ENCODE measurements at regions not wholly inside any gene's neighbourhood (a gene's known extent, or its start where the extent isn't known, plus 50 kb on each side); places are given as distances from the start of the nearest gene placed in this dataset.
"Not testable (repeated sequence)": the region's sequence is repeated elsewhere in the genome, so short reads cannot be mapped to it uniquely, and the experiment has no call there.

GRCh38 chr10:91082447-91082846 lies 138.0 kb upstream of the PCGF5 start:
- CTCF ChIA-PET = interaction anchor here (0.7 kb wide), 1 partner anchor 48 kb away, joined by 3 read pairs; no protein-coding TSS in a partner anchor
- H3K27me3 Mint-ChIP-seq = peaks cover 25% of the 10 kb centered on the region
- no peaks in the 10 kb centered on the region for H3K36me3 Mint-ChIP-seq (ENCODE audit: low read depth)
- no peaks in the 10 kb centered on the region for H3K4me1 Mint-ChIP-seq
- H3K9me3 Mint-ChIP-seq = no peaks in the 10 kb centered on the region
- POLR2A ChIA-PET = no interaction called here
- no peak for DNase-seq
- no peak overlapping the region for H3K27ac Mint-ChIP-seq
- no peak overlapping the region for H3K4me3 Mint-ChIP-seq

- no peak overlapping the region for H3K27ac Mint-ChIP-seq
- no peak for DNase-seq
- H3K36me3 Mint-ChIP-seq (ENCODE audit: low read depth) = no peaks in the 10 kb centered on the region
- H3K9me3 Mint-ChIP-seq = peaks cover 3% of the 10 kb centered on the region
- peaks cover 1% of the 10 kb centered on the region for H3K4me1 Mint-ChIP-seq
- POLR2A ChIA-PET = no interaction called here
- no peak overlapping the region for H3K4me3 Mint-ChIP-seq
- peaks cover 1% of the 10 kb centered on the region for H3K27me3 Mint-ChIP-seq
- CTCF ChIA-PET = interaction anchor here (0.8 to 1.3 kb wide), 2 partner anchors 83 to 162 kb away, joined by 3 to 10 read pairs; no protein-coding TSS in a partner anchor
These were observed 131.9 kb upstream of the PCGF5 start for GRCh38 chr10:91088300-91089140.

- Mint-ChIP-seq H3K4me3 (no peak overlapping the region), H3K36me3 (ENCODE audit: low read depth) (no peaks in the 10 kb centered on the region), H3K27ac (no peak overlapping the region), H3K4me1 (peaks cover 1% of the 10 kb centered on the region), H3K27me3 (peaks cover 1% of the 10 kb centered on the region), H3K9me3 (peaks cover 8% of the 10 kb centered on the region)
- POLR2A ChIA-PET = no interaction called here
- no peak for DNase-seq
- CTCF ChIA-PET = interaction anchor here (0.6 to 1.9 kb wide), 6 partner anchors 26 to 1362 kb away, joined by 3 to 5 read pairs (median 3); no protein-coding TSS in a partner anchor
These were observed 129.5 kb upstream of the PCGF5 start for GRCh38 chr10:91090761-91091529.

- H3K4me1 Mint-ChIP-seq = peaks cover 1% of the 10 kb centered on the region
- no peak overlapping the region for H3K4me3 Mint-ChIP-seq
- ChIA-PET POLR2A (no interaction called here), CTCF (interaction anchor here (1.9 kb wide), 1 partner anchor 25 kb away, joined by 5 read pairs; no protein-coding TSS in a partner anchor)
- H3K36me3 Mint-ChIP-seq (ENCODE audit: low read depth) = peaks cover 2% of the 10 kb centered on the region
- H3K27ac Mint-ChIP-seq = no peak overlapping the region
- peaks cover 1% of the 10 kb centered on the region for H3K27me3 Mint-ChIP-seq
- DNase-seq = no peak
- peaks cover 10% of the 10 kb centered on the region for H3K9me3 Mint-ChIP-seq
These were observed 128.7 kb upstream of the PCGF5 start for GRCh38 chr10:91091780-91092179.

GRCh38 chr10:91096274-91096673 lies 124.2 kb upstream of the PCGF5 start:
- DNase-seq = no peak
- CTCF ChIA-PET = interaction anchor here (0.6 kb wide), 1 partner anchor 248 kb away, joined by 3 read pairs; no protein-coding TSS in a partner anchor
- peaks cover 24% of the 10 kb centered on the region for H3K9me3 Mint-ChIP-seq
- H3K4me1 Mint-ChIP-seq = peaks cover 4% of the 10 kb centered on the region
- H3K27me3 Mint-ChIP-seq = peaks cover 1% of the 10 kb centered on the region
- no peak overlapping the region for H3K27ac Mint-ChIP-seq
- peaks cover 5% of the 10 kb centered on the region for H3K36me3 Mint-ChIP-seq (ENCODE audit: low read depth)
- H3K4me3 Mint-ChIP-seq = no peak overlapping the region
- POLR2A ChIA-PET = no interaction called here

- CTCF ChIA-PET = no interaction called here
- H3K4me1 Mint-ChIP-seq = peaks cover 4% of the 10 kb centered on the region
- no peak overlapping the region for H3K4me3 Mint-ChIP-seq
- peaks cover 24% of the 10 kb centered on the region for H3K9me3 Mint-ChIP-seq
- no peak for DNase-seq
- POLR2A ChIA-PET = no interaction called here
- H3K27ac Mint-ChIP-seq = no peak overlapping the region
- H3K27me3 Mint-ChIP-seq = no peaks in the 10 kb centered on the region
- peaks cover 5% of the 10 kb centered on the region for H3K36me3 Mint-ChIP-seq (ENCODE audit: low read depth)
These were observed 123.2 kb upstream of the PCGF5 start for GRCh38 chr10:91097313-91097712.

- H3K4me1 Mint-ChIP-seq; H3K27me3 Mint-ChIP-seq; POLR2A ChIA-PET; H3K4me3 Mint-ChIP-seq; H3K36me3 Mint-ChIP-seq (ENCODE audit: low read depth); DNase-seq; H3K27ac Mint-ChIP-seq: not testable (repeated sequence)
- H3K9me3 Mint-ChIP-seq = peaks cover 21% of the 10 kb centered on the region
- CTCF ChIA-PET = interaction anchor here (0.7 kb wide), 1 partner anchor 20 kb away, joined by 3 read pairs; no protein-coding TSS in a partner anchor
These were observed 122.4 kb upstream of the PCGF5 start for GRCh38 chr10:91098021-91098420.

GRCh38 chr10:91103384-91104192 lies 116.9 kb upstream of the PCGF5 start:
- Mint-ChIP-seq H3K9me3 (peaks cover 7% of the 10 kb centered on the region), H3K4me1 (peaks cover 9% of the 10 kb centered on the region), H3K27me3 (peaks cover 1% of the 10 kb centered on the region), H3K27ac (no peak overlapping the region), H3K36me3 (ENCODE audit: low read depth) (no peaks in the 10 kb centered on the region), H3K4me3 (no peak overlapping the region)
- no peak for DNase-seq
- ChIA-PET CTCF (interaction anchor here (0.7 to 1.3 kb wide), 3 partner anchors 10 to 1910 kb away, joined by 3 read pairs; no protein-coding TSS in a partner anchor), POLR2A (no interaction called here)

GRCh38 chr10:91104193-91105041 lies 116.0 kb upstream of the PCGF5 start:
- DNase-seq = no peak
- peaks cover 1% of the 10 kb centered on the region for H3K36me3 Mint-ChIP-seq (ENCODE audit: low read depth)
- H3K27ac Mint-ChIP-seq = no peak overlapping the region
- H3K27me3 Mint-ChIP-seq = peaks cover 1% of the 10 kb centered on the region
- ChIA-PET POLR2A (no interaction called here), CTCF (interaction anchor here (1.3 kb wide), 1 partner anchor 10 kb away, joined by 3 read pairs; no protein-coding TSS in a partner anchor)
- H3K4me1 Mint-ChIP-seq = peaks cover 9% of the 10 kb centered on the region
- H3K4me3 Mint-ChIP-seq = no peak overlapping the region
- peaks cover 9% of the 10 kb centered on the region for H3K9me3 Mint-ChIP-seq

- no peak for DNase-seq
- Mint-ChIP-seq H3K4me3 (no peak overlapping the region), H3K4me1 (peaks cover 5% of the 10 kb centered on the region), H3K9me3 (peaks cover 9% of the 10 kb centered on the region), H3K27me3 (peaks cover 1% of the 10 kb centered on the region), H3K36me3 (ENCODE audit: low read depth) (peaks cover 1% of the 10 kb centered on the region), H3K27ac (no peak overlapping the region)
- POLR2A ChIA-PET = no interaction called here
- CTCF ChIA-PET = no interaction called here
These were observed 115.2 kb upstream of the PCGF5 start for GRCh38 chr10:91105269-91105668.

- H3K4me3 Mint-ChIP-seq = no peak overlapping the region
- H3K9me3 Mint-ChIP-seq = peaks cover 9% of the 10 kb centered on the region
- no peak for DNase-seq
- CTCF ChIA-PET = no interaction called here
- H3K27me3 Mint-ChIP-seq = no peaks in the 10 kb centered on the region
- H3K4me1 Mint-ChIP-seq = peaks cover 3% of the 10 kb centered on the region
- peaks cover 1% of the 10 kb centered on the region for H3K36me3 Mint-ChIP-seq (ENCODE audit: low read depth)
- POLR2A ChIA-PET = no interaction called here
- no peak overlapping the region for H3K27ac Mint-ChIP-seq
These were observed 111.6 kb upstream of the PCGF5 start for GRCh38 chr10:91108820-91109219.

- Mint-ChIP-seq H3K27me3 (no peaks in the 10 kb centered on the region), H3K4me1 (no peaks in the 10 kb centered on the region), H3K9me3 (peaks cover 9% of the 10 kb centered on the region), H3K27ac (no peak overlapping the region), H3K4me3 (no peak overlapping the region), H3K36me3 (ENCODE audit: low read depth) (peaks cover 1% of the 10 kb centered on the region)
- ChIA-PET CTCF (no interaction called here), POLR2A (no interaction called here)
- DNase-seq = no peak
These were observed 109.4 kb upstream of the PCGF5 start for GRCh38 chr10:91111060-91111459.

All from activated CD4-positive, alpha-beta T cell treated with anti-CD3 and anti-CD28 coated beads, Interleukin-2, amount 10 ng/mL, durations not matched to agents 7 days and 5 days (primary cell).